Hematopoietic multipotent progenitor cell treated with erythropoietin and hydrocortisone succinate and interleukin-3 and kit ligand, for 15 days (in vitro differentiated cells): ENCODE measurements at regions not wholly inside any gene's neighbourhood (a gene's known extent, or its start where the extent isn't known, plus 50 kb on each side); places are given as distances from the start of the nearest gene placed in this dataset.

Experiments used
- DNase-seq: peaks from one replicate; pipeline ENCODE4 v3.0.0-alpha.2; 2015; ENCODE audit warnings: low spot score

DNA sequence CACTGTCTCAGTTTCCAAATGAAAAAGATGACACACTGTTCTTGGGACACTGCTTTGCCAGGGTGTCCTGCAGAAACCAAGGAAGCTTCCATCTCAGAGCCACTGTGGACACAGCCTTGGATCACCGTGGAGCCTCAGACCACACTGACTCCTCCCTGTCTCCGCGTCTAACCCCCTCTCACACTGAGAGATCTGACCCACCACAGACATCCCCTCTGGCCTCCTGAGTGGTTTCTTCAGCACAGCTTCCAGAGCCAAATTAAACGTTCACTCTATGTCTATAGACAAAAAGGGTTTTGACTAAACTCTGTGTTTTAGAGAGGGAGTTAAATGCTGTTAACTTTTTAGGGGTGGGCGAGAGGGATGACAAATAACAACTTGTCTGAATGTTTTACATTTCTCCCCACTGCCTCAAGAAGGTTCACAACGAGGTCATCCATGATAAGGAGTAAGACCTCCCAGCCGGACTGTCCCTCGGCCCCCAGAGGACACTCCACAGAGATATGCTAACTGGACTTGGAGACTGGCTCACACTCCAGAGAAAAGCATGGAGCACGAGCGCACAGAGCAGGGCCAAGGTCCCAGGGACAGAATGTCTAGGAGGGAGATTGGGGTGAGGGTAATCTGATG is 113.4 kb upstream of the PKDCC start:
- no peak for DNase-seq

DNA sequence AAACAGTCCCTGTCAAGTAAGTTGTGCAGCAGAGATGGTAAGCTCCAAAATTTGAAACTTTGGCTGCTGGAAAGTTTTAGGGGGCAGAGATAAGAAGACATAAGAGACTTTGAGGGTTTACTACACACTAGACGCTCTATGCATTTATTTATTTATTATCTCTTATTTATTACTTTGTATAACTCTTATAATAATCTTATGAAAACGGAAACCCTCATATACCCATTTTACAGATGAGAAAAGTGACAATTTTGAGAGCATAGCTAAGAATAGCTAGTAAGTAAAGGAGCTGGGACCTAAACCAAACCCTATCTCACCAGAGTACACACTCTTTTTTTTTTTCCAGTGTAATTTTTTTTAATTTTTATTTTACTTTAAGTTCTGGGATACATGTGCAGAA is 112.8 kb upstream of the PKDCC start:
- DNase-seq, result no peak

DNA sequence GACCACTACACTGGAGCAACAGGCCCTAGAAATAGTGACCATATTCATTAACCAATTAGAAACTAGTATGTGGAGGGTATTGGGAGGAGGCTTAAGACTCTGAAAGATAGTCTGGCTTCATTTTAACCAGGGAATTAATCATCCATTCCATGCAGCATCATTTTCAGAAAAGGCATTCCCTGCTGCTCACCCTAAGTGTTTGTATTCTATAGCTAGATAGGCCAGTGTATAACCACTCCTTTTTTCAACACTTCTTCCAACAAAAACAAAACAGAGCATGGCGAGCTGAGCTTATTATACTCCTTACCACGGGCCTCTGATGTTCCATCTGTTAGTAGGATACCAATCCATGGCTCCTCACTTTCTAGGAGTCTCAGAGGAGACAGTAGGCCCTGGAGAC is 112.0 kb upstream of the PKDCC start:
- DNase-seq, result no peak

DNA sequence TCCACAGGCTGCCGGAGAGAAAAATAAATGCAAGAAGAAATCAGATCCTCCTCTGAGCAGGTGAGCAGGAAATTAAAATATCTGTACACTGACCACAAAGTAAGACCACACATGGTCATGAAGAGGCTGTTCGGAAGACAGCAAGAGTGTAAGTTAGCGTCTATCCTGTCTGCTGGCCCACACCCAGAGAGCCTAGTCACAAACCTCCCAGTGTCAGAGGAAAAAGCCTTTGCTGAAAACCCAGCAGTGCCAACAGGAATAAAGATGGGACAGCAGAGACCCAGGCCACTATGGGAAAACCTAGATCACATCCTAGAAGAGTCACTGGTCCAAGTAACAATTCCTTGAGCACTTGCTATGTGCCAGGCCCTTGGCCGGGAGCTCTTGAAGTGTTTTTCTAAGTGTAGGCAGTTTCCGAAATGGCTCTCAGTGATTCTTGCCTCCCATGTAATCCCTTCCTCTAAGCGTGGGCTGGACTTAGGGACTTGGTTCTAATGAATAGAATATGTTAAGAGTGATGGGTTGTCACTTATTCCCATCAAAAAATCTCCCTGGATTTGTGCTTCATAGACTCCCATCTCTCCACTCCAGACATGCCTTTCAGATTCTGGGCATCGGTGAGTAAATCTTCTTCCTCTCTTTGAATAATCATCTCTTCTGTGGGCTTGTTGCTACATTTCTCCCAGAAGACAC is 110.9 kb upstream of the PKDCC start:
- no peak for DNase-seq

DNA sequence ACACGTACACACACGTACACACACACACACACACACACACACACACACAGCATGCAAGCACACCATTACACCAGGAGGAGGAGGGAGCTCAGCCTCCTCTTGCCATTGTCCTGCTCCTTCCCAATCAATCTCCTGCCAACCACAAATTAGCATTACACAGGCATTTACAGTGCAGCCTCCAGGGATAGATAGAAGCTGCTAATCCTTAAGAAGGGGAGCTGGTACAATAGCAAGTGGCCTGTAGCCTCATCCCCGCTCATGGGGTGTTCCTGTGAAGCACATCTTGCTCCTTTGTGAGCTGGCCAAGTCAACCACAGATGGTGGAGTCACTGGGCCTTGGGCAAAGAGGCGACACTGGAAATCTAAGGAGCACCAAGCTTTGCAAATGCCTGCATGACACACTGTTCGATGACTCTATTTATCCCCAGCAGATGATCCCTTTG is 110.3 kb upstream of the PKDCC start:
- no peak for DNase-seq

DNA sequence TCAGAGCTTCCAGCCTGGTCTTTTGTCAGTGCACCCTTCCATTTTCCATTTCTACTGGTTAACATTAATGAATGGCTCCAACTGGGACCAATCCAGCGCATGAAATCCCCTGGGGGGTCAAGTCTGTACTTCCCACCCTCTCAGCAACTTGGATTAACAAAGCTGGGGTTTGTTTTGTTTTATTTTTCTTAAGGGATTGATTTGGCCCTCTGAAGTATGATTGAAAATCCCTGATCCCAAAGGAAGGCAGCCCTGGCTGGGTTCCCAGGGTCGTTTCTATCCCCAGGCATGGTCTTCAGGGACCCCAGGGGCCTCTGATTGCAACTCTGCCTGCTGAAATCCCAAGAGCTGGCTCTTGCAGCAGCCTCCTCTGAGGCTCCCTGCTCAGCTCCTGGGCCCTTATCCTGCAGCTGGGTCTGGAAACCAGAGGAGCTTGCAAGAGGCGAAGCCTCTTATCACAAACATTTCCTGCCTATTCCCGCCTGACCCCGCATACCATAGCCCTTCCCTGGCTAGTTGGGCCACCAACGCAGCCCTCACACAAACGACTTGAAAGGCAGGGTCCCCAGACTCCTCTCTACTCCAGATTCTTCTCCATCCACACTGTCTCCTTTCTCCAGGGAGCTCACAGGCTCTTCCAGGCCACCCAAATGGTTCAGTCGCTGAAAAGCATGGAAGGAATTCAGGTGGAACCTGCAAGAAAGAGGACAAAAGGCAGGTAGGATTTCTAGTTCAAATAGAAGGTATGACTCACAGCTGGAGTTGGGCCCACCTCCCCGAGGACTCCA is 109.7 kb upstream of the PKDCC start:
- no peak for DNase-seq

DNA sequence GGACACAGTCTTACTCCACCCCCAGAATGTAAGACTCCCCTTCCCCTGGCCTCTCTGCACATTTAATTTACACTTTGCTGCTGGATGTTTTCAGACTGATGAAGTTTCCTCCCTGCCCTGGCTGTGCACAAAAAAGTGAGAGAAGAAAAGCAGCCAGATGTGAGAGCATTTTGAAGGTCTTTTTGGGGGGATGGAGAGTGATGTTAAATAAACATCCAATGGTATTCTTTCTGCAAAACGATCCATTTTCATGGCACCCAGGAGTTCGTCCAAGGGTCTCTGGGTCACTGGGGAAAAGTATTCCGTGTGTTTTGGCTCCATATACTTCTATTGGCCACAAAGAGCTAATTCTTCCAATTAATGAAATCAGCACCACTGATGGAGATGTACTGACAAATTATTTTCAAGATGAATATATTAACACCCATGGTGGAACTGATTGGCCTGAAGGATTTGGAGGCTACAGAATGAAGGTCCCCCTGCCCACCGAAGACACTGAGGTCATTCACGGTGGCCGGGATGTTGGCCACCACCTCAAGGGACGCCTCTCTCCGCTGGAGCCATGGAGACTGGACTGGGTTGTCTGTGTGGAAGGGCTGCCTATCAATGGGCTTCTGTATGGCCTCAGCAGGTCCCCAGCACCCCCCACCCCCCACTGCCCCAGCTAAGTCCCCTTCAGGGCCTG is 107.6 kb upstream of the PKDCC start:
- no peak for DNase-seq

DNA sequence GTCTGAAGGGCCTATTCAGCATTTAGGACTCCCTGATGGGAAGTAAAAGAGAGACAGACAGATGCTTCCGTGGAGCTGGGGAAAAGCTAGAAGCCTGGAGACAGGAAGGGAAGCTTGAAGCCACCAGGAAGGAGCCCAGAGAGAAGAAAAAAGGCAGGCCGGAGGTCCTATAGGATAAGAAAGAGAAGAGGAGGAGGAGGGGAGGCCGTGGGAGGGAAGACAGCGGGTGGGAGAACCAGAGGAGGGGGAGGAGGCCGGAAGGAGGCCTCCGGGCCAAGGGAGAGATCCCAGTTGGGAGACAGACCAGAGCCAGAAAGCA is 107.1 kb upstream of the PKDCC start:
- no peak for DNase-seq

DNA sequence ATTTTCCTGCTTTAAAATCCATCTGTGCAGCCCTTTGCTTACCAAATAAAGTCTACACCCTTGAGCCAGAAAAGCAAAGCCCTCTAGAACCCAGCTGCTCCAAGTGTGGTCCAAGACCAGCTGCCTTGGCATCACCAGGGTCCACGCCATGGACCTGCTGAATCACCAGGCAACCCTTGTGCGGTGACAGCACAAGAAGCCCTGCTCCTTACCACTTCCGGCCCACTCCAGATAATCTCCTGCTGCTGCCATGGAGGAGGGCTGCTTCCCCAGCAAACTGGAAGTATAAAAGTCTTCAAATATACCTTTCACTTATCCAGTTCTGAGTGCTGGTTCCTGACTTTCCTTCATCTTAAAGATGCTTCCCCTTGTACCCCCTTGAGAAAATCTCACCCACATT is 106.0 kb upstream of the PKDCC start:
- DNase-seq, result no peak

DNA sequence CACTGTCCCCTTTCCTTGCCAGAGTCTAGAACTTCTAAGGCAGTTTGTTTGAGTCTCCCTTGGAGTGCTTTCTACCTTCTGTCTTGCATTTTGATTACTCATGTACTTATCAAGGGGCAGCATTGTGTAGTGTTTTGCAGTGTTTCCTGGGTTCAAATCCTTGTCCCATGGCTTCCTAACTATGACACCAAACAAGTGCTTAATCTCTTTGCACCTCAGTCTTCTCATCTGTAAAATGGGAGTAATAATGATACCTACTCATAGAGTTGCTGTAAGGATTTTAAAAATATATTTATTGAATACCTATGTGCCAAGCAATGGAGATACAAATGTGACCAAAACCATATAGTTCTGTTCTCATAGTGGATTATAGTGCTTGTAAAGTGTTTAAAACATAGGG is 105.5 kb upstream of the PKDCC start:
- DNase-seq, result no peak

DNA sequence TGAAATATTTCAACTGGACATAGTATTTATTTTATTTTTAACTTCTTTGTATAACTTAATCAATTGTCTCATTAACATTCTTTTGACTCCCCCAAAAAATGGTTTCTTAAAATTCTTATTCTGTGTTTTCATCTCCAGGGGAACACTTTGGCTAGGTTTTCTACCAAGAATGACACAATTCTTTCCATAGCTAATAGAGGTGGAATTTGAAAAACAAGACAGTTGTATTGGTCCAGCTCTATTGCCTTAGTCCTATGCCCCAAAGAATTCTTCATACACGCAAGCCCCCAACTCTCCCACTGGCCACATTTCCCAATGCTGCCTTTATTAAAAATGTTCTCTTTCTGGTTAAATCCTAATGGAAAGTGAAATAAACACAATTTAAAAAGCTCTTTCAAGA is 104.7 kb upstream of the PKDCC start:
- no peak for DNase-seq

DNA sequence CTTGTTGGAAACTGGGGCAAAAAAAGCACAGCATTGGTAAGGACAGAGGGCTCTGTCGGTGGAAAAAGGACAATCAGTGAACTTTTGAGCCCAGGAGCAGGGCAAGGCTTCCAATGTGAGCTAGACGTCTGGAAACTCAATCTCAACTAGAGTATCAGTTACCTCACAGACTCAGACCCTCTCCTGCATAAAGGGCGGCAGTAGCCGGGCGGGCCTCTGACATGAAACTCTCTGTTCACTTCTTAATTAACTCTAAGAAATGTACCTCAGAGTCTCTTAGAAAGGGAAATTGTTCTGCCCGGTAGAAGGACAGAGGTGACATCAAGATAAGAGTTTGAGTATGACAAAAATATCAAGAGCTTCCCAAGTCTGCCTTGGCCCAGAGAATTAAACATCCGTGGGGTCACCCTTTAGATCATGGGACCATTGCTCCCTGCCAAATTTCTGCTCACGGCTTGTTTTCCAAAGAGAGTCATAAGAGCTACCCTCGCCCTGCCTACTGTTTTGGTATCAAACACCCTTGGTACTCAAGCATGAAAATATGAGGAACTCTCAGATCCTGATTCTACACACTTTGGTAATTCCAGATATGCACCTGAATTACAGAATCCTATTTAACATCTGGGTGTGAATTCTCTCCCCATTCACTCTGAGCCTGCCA is 103.5 kb upstream of the PKDCC start:
- no peak for DNase-seq

DNA sequence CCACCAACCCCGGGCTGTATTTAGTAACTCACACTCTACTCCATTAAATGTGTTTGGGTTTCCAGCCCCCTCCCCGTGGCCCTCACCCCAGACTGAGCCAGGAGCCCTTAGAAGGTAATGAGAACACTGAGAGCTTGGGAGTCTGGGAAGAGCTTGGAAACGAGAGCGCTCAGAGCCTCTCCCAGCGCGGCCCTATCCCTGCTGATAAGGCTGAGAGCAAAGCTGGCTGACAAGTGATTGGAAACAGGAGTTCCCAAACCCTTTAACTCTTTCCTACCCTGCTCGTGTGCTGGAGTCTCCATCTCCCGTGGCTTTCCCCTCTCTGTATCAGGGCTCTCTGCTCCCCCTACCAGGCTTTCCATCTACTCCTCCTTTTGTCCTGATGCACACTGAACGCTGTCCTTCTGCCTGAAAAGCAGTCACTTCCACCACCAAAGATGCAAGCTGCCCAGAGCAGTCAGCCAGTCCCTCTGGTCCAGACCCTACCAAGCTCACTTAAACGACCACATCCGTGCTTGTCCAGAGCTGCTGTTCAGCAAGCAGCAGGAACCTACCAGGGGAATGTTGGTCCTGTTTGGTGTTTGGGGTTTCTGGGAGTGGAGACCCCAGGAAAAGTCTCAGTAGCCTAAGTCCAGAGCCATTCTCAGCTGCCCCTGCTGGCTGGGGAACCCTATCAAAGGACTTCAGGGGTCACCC is 100.0 kb upstream of the PKDCC start:
- no peak for DNase-seq

DNA sequence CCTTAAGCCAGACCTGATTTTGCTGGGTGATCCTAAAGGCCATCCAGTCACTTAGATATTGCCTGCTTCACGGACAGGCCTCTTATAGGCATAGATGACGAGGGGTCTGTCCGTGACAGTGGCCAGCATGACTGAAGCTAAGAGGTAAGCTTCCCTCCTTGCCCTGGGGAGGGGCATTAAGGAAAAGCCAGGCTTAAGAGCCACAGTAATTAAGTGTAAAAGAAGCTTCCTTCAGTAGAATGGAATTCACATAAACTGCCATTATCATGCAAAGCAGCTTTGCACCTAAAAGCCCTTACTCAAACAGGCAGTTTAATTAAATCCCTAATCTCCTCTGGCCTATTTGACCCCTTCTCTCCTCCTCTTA is 99.4 kb upstream of the PKDCC start:
- DNase-seq, result no peak

DNA sequence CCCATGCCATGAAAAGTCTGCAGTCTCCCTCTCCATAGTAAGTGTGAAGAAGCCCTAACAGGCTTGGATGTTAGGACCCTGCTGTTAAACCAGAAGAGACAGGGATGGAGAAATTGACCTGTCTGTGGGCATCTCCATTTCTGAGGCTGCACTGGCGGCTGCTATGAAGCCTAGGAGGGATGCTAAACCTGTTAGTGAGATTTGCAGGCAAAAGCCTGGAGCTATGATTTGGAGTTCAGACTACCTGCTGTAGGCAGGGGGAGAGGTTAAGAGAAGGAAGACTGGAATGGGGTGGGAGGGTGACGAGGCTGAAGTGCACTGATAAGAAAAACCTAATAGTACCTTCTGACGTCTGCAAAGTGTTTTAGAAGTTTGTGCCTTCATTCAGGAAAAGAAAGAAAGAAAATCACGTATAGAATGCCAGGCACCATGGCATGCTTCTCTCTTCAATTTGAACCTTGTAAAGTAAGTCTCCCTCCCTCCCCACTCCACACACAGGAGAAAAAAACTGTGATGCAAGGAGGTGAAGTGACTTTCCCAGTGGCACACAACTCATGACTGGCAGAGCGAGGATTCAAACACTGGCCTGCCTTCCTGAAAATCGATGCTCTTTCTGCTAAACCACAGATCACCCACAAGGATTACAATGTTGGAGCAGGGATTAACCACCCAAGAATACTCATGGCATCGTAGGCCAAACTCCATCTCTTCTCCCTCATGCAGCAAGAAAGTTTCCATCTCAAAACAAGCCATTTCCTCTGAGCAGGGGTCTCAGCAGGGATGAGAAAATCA is 98.5 kb upstream of the PKDCC start:
- no peak for DNase-seq

DNA sequence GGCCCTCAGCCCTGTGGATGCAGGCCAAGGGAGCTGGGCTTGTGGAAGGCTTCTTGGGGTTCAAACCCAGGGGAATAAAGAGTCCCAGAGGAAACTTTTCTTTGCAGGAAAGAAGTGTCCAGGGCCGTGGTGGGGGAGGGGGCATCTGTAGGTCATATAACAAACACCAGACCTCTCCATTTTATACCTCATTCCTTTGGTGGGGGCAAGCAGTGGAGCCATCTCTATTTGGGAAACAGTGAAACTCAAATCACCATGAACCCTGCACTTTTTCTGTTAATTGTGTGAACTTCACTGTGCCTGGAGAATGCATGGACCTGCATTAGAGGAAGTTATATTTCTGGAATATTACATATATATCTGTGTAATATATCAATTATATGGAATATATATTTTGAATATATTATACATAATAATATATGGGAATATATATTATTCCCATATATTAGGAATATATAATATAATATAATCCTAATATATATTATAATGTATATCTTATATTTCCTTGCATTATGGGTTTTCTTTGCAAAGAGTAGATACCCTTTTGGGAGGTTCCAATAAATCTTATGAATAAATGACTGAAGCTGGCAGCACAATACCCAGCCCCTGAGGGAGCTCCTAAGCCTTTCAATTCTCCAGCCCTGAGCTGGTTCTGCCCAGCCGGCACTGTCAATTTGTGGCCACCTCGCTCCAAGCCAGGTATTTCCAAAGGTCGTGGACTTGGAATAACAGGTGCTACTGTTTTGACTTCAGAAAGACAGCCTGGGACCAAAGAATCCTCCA is 97.7 kb upstream of the PKDCC start:
- no peak for DNase-seq

DNA sequence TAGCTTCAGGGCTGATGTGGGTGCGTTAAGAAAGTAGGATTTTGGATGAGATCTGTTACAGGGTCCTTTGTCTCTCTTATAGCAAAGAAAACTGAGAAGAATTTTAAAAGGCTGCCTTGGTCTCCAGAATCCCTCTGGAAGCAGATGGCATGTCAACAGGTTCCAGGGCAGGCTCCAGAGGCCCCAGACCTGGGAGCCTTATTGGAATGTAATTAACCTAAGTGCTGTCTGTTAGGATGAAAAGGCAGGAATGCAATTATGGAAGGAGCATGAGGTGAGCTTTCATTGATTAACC is 97.2 kb upstream of the PKDCC start:
- DNase-seq, result no peak

DNA sequence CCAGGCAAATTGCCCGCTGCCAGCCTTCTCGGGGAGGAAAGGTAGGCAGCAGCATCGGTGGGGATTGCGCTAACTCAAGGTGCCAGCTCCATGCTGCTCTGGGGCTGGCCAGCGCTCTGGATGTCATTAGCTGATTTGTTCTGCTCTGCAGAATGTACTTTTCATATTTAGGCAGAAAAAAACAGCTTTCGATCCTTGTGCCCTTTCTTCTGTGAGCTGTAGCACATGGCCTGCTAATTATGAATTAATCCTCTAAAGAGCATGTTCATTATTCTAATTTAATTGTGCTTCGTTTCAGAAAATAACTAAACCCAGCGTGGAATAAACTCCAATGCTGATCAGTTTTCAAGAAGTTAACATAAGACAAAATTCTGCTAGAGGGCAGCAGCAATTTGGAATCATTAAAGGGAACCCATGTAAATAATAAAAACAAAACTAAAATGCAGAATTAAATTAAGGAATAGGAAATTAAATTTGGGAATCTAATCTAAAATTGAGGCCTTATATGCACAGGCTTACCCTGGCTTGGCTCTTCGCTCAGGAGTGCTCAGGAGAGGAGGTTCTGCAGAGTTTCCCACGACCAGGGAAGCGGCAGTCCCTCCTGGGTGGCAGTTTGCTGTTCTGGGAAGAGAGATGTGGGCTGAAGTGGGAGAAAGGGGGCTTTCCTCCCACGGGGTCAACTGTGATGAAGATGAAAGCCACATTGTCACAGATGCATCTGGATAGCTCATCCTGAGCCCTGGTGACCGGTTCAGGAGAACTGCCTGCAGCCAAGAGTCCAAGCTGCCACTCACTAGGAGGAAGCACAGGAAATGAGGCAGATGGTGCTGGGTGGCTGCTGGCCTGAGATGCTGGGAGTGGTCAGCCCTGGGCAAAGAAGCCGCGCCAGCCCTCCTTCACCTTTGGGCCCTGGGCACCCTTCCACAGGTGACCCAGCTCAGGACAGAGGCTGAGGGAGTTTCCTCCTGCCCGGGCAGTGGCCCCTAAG is 93.2 kb upstream of the PKDCC start:
- no peak for DNase-seq
